HCT116 (cell line): ENCODE measurements at regions not wholly inside any gene's neighbourhood (a gene's known extent, or its start where the extent isn't known, plus 50 kb on each side); places are given as distances from the start of the nearest gene placed in this dataset.
"Not testable (repeated sequence)": the region's sequence is repeated elsewhere in the genome, so short reads cannot be mapped to it uniquely, and the experiment has no call there.

ENCODE experiments used
- CEBPB ChIP-seq: IDR thresholded peaks from 2 replicates; pipeline ENCODE4 v1.6.1; 2012; ENCODE audit warnings: low read depth
- CTCF ChIP-seq, 3 experiments: fragments of 200-600 bp in 1 of 3; sonication (generic) in 1 of 3; IDR thresholded peaks in 2 of 3; conservative IDR thresholded peaks in 1 of 3; 2 replicates each; pipeline ENCODE4 v1.5.1; 2012 to 2017; ENCODE audit warnings: low read depth in 2 of 3, low read length in 2 of 3, antibody characterized with exemption in 1 of 3, borderline replicate concordance in 1 of 3, control low read depth in 1 of 3, mild to moderate bottlenecking in 1 of 3, mixed read lengths in 1 of 3, mixed run types in 1 of 3, moderate library complexity in 1 of 3; ENCODE audit not compliant: insufficient read depth in 1 of 3
- EZH2 ChIP-seq: fragments of 200-600 bp; sonication (generic); IDR thresholded peaks from 2 replicates; pipeline ENCODE4 v1.6.1; 2017; ENCODE audit warnings: antibody characterized with exemption, mixed run types
- MAX ChIP-seq: IDR thresholded peaks from 2 replicates; pipeline ENCODE4 v1.6.1; 2012
- POLR2AphosphoS5 ChIP-seq: IDR thresholded peaks from 2 replicates; pipeline ENCODE4 v1.6.1; 2011; ENCODE audit warnings: mild to moderate bottlenecking, low read depth, low read length, moderate library complexity
- RAD21 ChIP-seq: IDR thresholded peaks from 2 replicates; pipeline ENCODE4 v1.6.1; 2012; ENCODE audit warnings: low read depth, mild to moderate bottlenecking
- ZFX ChIP-seq: fragments of 450-650 bp; IDR thresholded peaks from 2 replicates; pipeline ENCODE4 v1.6.1; 2017
- ZNF274 ChIP-seq: fragments of 200-500 bp; sonication (Bioruptor generic); IDR thresholded peaks from 2 replicates; pipeline ENCODE4 v1.6.1; 2014; ENCODE audit warnings: mild to moderate bottlenecking, low read depth, low read length, inconsistent platforms
- TF ChIP-seq, protein P1 (sequence below): IDR thresholded peaks from 2 replicates; pipeline ENCODE4 v1.6.1; 2011; ENCODE audit warnings: mild to moderate bottlenecking, low read length, moderate library complexity; ENCODE audit not compliant: insufficient replicate concordance; ENCODE audit errors: extremely low read depth
- TF ChIP-seq, protein P2 (sequence below): IDR thresholded peaks from 2 replicates; pipeline ENCODE4 v1.6.1; 2012

- TF ChIP-seq CTCF (IDR thresholded peaks at IDR 0.05 in 2 of 3, conservative IDR thresholded peaks at IDR 0.05 in 1 of 3; ENCODE audit: borderline replicate concordance in 1 of 3, insufficient read depth in 1 of 3, low read depth in 2 of 3, low read length in 2 of 3); EZH2; ZFX; RAD21; ZNF274; POLR2AphosphoS5; CEBPB; MAX: not testable (repeated sequence)
- TF ChIP-seq, protein P1, sequence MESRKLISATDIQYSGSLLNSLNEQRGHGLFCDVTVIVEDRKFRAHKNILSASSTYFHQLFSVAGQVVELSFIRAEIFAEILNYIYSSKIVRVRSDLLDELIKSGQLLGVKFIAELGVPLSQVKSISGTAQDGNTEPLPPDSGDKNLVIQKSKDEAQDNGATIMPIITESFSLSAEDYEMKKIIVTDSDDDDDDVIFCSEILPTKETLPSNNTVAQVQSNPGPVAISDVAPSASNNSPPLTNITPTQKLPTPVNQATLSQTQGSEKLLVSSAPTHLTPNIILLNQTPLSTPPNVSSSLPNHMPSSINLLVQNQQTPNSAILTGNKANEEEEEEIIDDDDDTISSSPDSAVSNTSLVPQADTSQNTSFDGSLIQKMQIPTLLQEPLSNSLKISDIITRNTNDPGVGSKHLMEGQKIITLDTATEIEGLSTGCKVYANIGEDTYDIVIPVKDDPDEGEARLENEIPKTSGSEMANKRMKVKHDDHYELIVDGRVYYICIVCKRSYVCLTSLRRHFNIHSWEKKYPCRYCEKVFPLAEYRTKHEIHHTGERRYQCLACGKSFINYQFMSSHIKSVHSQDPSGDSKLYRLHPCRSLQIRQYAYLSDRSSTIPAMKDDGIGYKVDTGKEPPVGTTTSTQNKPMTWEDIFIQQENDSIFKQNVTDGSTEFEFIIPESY: not testable (repeated sequence)
- TF ChIP-seq, protein P2, sequence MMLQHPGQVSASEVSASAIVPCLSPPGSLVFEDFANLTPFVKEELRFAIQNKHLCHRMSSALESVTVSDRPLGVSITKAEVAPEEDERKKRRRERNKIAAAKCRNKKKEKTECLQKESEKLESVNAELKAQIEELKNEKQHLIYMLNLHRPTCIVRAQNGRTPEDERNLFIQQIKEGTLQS: not testable (repeated sequence)
Observed at GRCh38 chr13:58504202-58504700, 872.7 kb downstream of the PCDH17 start.
